ENCODE measurements at regions not wholly inside any gene's neighbourhood (a gene's known extent, or its start where the extent isn't known, plus 50 kb on each side); places are given as distances from the start of the nearest gene placed in this dataset.

- no peak for TF ChIP-seq POLR2A (IDR thresholded peaks at IDR 0.05)
- TF ChIP-seq POLR2AphosphoS5 (IDR thresholded peaks at IDR 0.05), result no peak
- no peak for TF ChIP-seq CTCF (IDR thresholded peaks at IDR 0.05)
- no peak for TF ChIP-seq EP300 (IDR thresholded peaks at IDR 0.05)
These were observed 108.1 kb upstream of the IER5L start for GRCh38 chr9:129285979-129286772.
